Transverse colon (tissue), 4 donors: ENCODE measurements at regions not wholly inside any gene's neighbourhood (a gene's known extent, or its start where the extent isn't known, plus 50 kb on each side); places are given as distances from the start of the nearest gene placed in this dataset.
"Not testable (repeated sequence)": the region's sequence is repeated elsewhere in the genome, so short reads cannot be mapped to it uniquely, and the experiment has no call there.

Source experiments
- DNase-seq: peaks from one replicate; pipeline ENCODE4 v3.0.0-alpha.2; 2019
- H3K27ac ChIP-seq, 4 donors: fragments of 200-600 bp; sonication (generic); 2 replicates each; pipeline ENCODE4 v1.5.1; 2016 to 2018; ENCODE audit warnings: inconsistent platforms in 4 of 4
- H3K27me3 ChIP-seq: fragments of 200-600 bp; sonication (generic); 2 replicates; pipeline ENCODE4 v1.5.1; 2017; ENCODE audit warnings: inconsistent platforms
- H3K36me3 ChIP-seq, 4 donors: fragments of 200-600 bp; sonication (generic); 2 replicates each; pipeline ENCODE4 v1.5.1; 2017 to 2019; ENCODE audit warnings: inconsistent platforms in 4 of 4
- H3K4me1 ChIP-seq, 4 donors: fragments of 200-600 bp; sonication (generic); 2 replicates each; pipeline ENCODE4 v1.5.1; 2017 to 2020; ENCODE audit warnings: inconsistent platforms in 4 of 4
- H3K4me3 ChIP-seq, 4 donors: fragments of 200-600 bp; sonication (generic); 1 replicate in 1 of 4; 2 replicates in 3 of 4; pipeline versions ENCODE4 v1.5.1 to v1.6.1; 2017 to 2019; ENCODE audit warnings: inconsistent platforms in 4 of 4
- H3K9me3 ChIP-seq, 2 donors: fragments of 200-600 bp; sonication (generic); 2 replicates each; pipeline ENCODE4 v1.5.1; 2017 to 2019; ENCODE audit warnings: inconsistent platforms in 2 of 2
- CTCF ChIP-seq, 5 experiments: fragments of 200-600 bp in 3 of 5; fragments of 450-650 bp in 2 of 5; sonication (generic) in 3 of 5; IDR thresholded peaks; 1 replicate in 2 of 5; 2 replicates in 3 of 5; pipeline ENCODE4 v1.5.1; 2016 to 2017; ENCODE audit warnings: antibody characterized with exemption in 5 of 5, inconsistent platforms in 3 of 5, mild to moderate bottlenecking in 2 of 5, moderate library complexity in 1 of 5
- EP300 ChIP-seq: sonication (generic); formaldehyde crosslinking; IDR thresholded peaks from one replicate; pipeline ENCODE4 v1.6.1; 2017; ENCODE audit warnings: antibody characterized with exemption, low read depth
- POLR2A ChIP-seq: fragments of 450-650 bp; IDR thresholded peaks from one replicate; pipeline ENCODE4 v1.6.1; 2016; ENCODE audit warnings: antibody characterized with exemption, mild to moderate bottlenecking, moderate library complexity
- POLR2AphosphoS5 ChIP-seq, 3 donors: sonication (generic); formaldehyde crosslinking; IDR thresholded peaks; one replicate each; pipeline ENCODE4 v1.6.1; 2016; ENCODE audit warnings: antibody characterized with exemption in 3 of 3
- WGBS, 2 donors: methylation state at CpG; one replicate each; pipeline ENCODE4 v1.1.5; 2018; ENCODE audit warnings: low coverage in 1 of 2; 5-methylcytosine and 5-hydroxymethylcytosine counted together
- in situ Hi-C, 4 donors: fragments of 200-750 bp; cut with MboI; loops; one replicate each; pipeline versions ENCODE4 v1.15.0 to v1.15.1; 2017; ENCODE audit warnings: low sequenced_read_pairs in 3 of 4, low pct_ligation_motif_present in 1 of 4, low pct_unique_long_range_greater_than_20kb in 1 of 4
- intact Hi-C: fragments of 100-400 bp; cut with DNase I; formaldehyde crosslinking; loops from one replicate; pipeline ENCODE4 v1.15.1; 2023; ENCODE audit warnings: low total_unique reads

- Histone ChIP-seq H3K27ac (no peak overlapping the region), H3K36me3 (no peaks in the 10 kb centered on the region), H3K4me3 (no peak overlapping the region), H3K9me3 (no peaks in the 10 kb centered on the region), H3K4me1 (peaks cover 0 to 10% (median 2%) of the 10 kb centered on the region in 4 donors), H3K27me3 (no peaks in the 10 kb centered on the region)
- intact Hi-C loops: no loop called here
- TF ChIP-seq CTCF (IDR thresholded peaks at IDR 0.05): no peak
- no peak for TF ChIP-seq EP300
- TF ChIP-seq POLR2A: no peak
- no peak for TF ChIP-seq POLR2AphosphoS5 (IDR thresholded peaks at IDR 0.05)
- WGBS, 2 donors: 55% methylated on average over 7 of the region's 7 CpGs; no CpG with 5 or more reads in 1 of the 2 donors
- no peak for DNase-seq
- in situ Hi-C loops: no loop called here
Measured at GRCh38 chr1:212167098-212167497, 118.1 kb upstream of the PPP2R5A start.

GRCh38 chr1:212173567-212173966, 111.6 kb upstream of the PPP2R5A start:
- Histone ChIP-seq H3K9me3 (no peaks in the 10 kb centered on the region), H3K4me3 (no peak overlapping the region), H3K4me1 (no peaks in the 10 kb centered on the region), H3K27ac (no peak overlapping the region), H3K36me3 (no peaks in the 10 kb centered on the region), H3K27me3 (no peaks in the 10 kb centered on the region)
- 99 to 100% methylated on average over 2 to 3 of the region's 3 CpGs for WGBS, 2 donors
- in situ Hi-C loops: no loop called here
- TF ChIP-seq POLR2AphosphoS5 (IDR thresholded peaks at IDR 0.05): no peak
- TF ChIP-seq CTCF (IDR thresholded peaks at IDR 0.05): no peak
- no peak for TF ChIP-seq EP300
- no peak for TF ChIP-seq POLR2A
- no peak for DNase-seq
- intact Hi-C loops: loop anchor here (2.0 kb wide), 1 partner anchor 73 kb away; no protein-coding TSS in a partner anchor

GRCh38 chr1:212174295-212174694, 110.9 kb upstream of the PPP2R5A start:
- DNase-seq, H3K36me3 ChIP-seq, H3K4me3 ChIP-seq, H3K4me1 ChIP-seq, H3K27ac ChIP-seq, intact Hi-C loops, H3K27me3 ChIP-seq, H3K9me3 ChIP-seq, in situ Hi-C loops: not testable (repeated sequence)
- 73 to 87% methylated on average over 5 to 9 of the region's 9 CpGs for WGBS, 2 donors

- TF ChIP-seq POLR2AphosphoS5 (IDR thresholded peaks at IDR 0.05) (no peak), EP300 (no peak), POLR2A (no peak), CTCF (IDR thresholded peaks at IDR 0.05) (no peak)
- Histone ChIP-seq H3K27me3 (no peaks in the 10 kb centered on the region), H3K36me3 (no peaks in the 10 kb centered on the region), H3K4me3 (no peak overlapping the region), H3K27ac (no peak overlapping the region), H3K4me1 (peaks cover 0 to 4% (median 0%) of the 10 kb centered on the region in 4 donors), H3K9me3 (no peaks in the 10 kb centered on the region)
- in situ Hi-C loops (no loop called here), intact Hi-C loops (no loop called here)
- no peak for DNase-seq
- 100% methylated on average over 2 of the region's 2 CpGs for WGBS, 2 donors
Measured at GRCh38 chr1:212177542-212177941, 107.7 kb upstream of the PPP2R5A start.

GRCh38 chr1:212178851-212179250, 106.4 kb upstream of the PPP2R5A start:
- H3K27me3 ChIP-seq: no peaks in the 10 kb centered on the region
- intact Hi-C loops: no loop called here
- H3K36me3 ChIP-seq: no peaks in the 10 kb centered on the region
- 70 to 72% methylated on average over 2 of the region's 2 CpGs for WGBS, 2 donors
- TF ChIP-seq EP300: no peak
- no peak for TF ChIP-seq CTCF (IDR thresholded peaks at IDR 0.05)
- no peak for TF ChIP-seq POLR2AphosphoS5 (IDR thresholded peaks at IDR 0.05)
- TF ChIP-seq POLR2A: no peak
- DNase-seq: no peak
- H3K4me3 ChIP-seq: no peak overlapping the region
- in situ Hi-C loops: no loop called here
- no peak overlapping the region for H3K27ac ChIP-seq
- H3K4me1 ChIP-seq: peaks cover 0 to 6% (median 3%) of the 10 kb centered on the region in 4 donors
- no peaks in the 10 kb centered on the region for H3K9me3 ChIP-seq
